GM12878 (cell line): ENCODE measurements at regions not wholly inside any gene's neighbourhood (a gene's known extent, or its start where the extent isn't known, plus 50 kb on each side); places are given as distances from the start of the nearest gene placed in this dataset.

Source experiments
- ATAC-seq: fragments of 200-7000 bp; cut with Tn5 transposase; 3 replicates; pipeline ENCODE4 v1.9.1; 2020; ENCODE audit warnings: mild to moderate bottlenecking, moderate library complexity
- BruUV-seq: library from RNA; stranded (reverse); fragments of 400-500 nt; replicated peaks from 2 replicates; lab custom pipeline; 2021; lab: Mats Ljungman, UMichigan
- CTCF ChIA-PET: fragments of 300-600 bp; sonication (Branson Sonifier 250); formaldehyde crosslinking; extraction: SDS; loops from one replicate; lab custom pipeline; 2021; ENCODE audit warnings: inconsistent platforms; lab: Yijun Ruan, JAX
- POLR2A ChIA-PET: fragments of 350-600 bp; formaldehyde crosslinking; extraction: SDS; loops from one replicate; lab custom pipeline; 2021; ENCODE audit warnings: inconsistent platforms; lab: Charles Lee
- RAD21 ChIA-PET: fragments of 300-600 bp; sonication (Branson Sonifier 250); formaldehyde crosslinking; loops from one replicate; lab custom pipeline; 2023; ENCODE audit warnings: antibody characterized with exemption; ENCODE audit not compliant: unreplicated experiment; lab: Charles Lee
- SMC1A ChIA-PET: fragments of 300-600 bp; sonication (Branson Sonifier 250); formaldehyde crosslinking; loops from one replicate; lab custom pipeline; 2023; ENCODE audit not compliant: unreplicated experiment, uncharacterized antibody; lab: Charles Lee
- DNase-seq: peaks from one replicate; pipeline ENCODE4 v3.0.0-alpha.2; 2011; ENCODE audit warnings: low read depth, low spot score
- FAIRE-seq: peaks from 3 replicates; lab custom pipeline; 2011; peaks lifted over from hg19 to GRCh38; lab: Jason Lieb, UNC
- H2AFZ ChIP-seq: 2 replicates; pipeline ENCODE4 v1.6.0; 2011; ENCODE audit warnings: low read depth, low read length, control low read depth; ENCODE audit not compliant: control insufficient read depth
- H3K27ac ChIP-seq: 2 replicates; pipeline ENCODE4 v1.5.1; 2011; ENCODE audit warnings: control low read depth; ENCODE audit not compliant: control insufficient read depth, insufficient read depth
- H3K27me3 ChIP-seq, 2 experiments: replicated peaks in 1 of 2; 2 replicates each; pipeline versions ENCODE4 v1.6.0 to v1.6.1; 2011; ENCODE audit warnings: low read length in 1 of 2; ENCODE audit not compliant: control insufficient read depth in 2 of 2, insufficient read depth in 2 of 2
- H3K36me3 ChIP-seq, 2 experiments: 2 replicates each; pipeline ENCODE4 v1.5.1; 2011; ENCODE audit warnings: low read length in 1 of 2; ENCODE audit not compliant: control insufficient read depth in 2 of 2, insufficient read depth in 2 of 2
- H3K4me1 ChIP-seq: 2 replicates; pipeline ENCODE4 v1.6.1; 2011; ENCODE audit warnings: mild to moderate bottlenecking, low read length, moderate library complexity, mixed read lengths; ENCODE audit not compliant: control insufficient read depth, insufficient read depth
- H3K4me2 ChIP-seq: 2 replicates; pipeline ENCODE4 v1.6.0; 2011; ENCODE audit warnings: control low read depth; ENCODE audit not compliant: control insufficient read depth, insufficient read depth
- H3K4me3 ChIP-seq: fragments of 200-600 bp; sonication (generic); 2 replicates; pipeline ENCODE4 v1.5.1; 2016
- H3K79me2 ChIP-seq: 2 replicates; pipeline ENCODE4 v1.6.0; 2011; ENCODE audit warnings: low read length; ENCODE audit not compliant: control insufficient read depth, insufficient read depth
- H3K9ac ChIP-seq: 2 replicates; pipeline ENCODE4 v1.8.0; 2011; ENCODE audit warnings: low read length, control low read depth, mixed read lengths; ENCODE audit not compliant: control insufficient read depth, insufficient read depth
- H3K9me3 ChIP-seq: replicated peaks from 3 replicates; pipeline ENCODE4 v1.5.1; 2011; ENCODE audit warnings: mild to moderate bottlenecking, low read length; ENCODE audit not compliant: control insufficient read depth, insufficient read depth
- H4K20me1 ChIP-seq: 2 replicates; pipeline ENCODE4 v1.6.0; 2011; ENCODE audit not compliant: control insufficient read depth, insufficient read depth
- BACH1 ChIP-seq: fragments of 450-650 bp; IDR thresholded peaks from 2 replicates; pipeline ENCODE4 v1.6.1; 2017; ENCODE audit warnings: mild to moderate bottlenecking, borderline replicate concordance
- BRCA1 ChIP-seq: IDR thresholded peaks from 2 replicates; pipeline ENCODE4 v1.6.1; 2011; ENCODE audit warnings: low read depth, low read length, improper control_type of control experiment
- CHD1 ChIP-seq: IDR thresholded peaks from 2 replicates; pipeline ENCODE4 v1.6.1; 2012; ENCODE audit warnings: low read depth, low read length, improper control_type of control experiment
- CTCF ChIP-seq, 3 experiments: IDR thresholded peaks in 2 of 3; conservative IDR thresholded peaks in 1 of 3; 2 replicates each; pipeline ENCODE4 v1.5.1; 2011; ENCODE audit warnings: low read depth in 3 of 3, low read length in 3 of 3, mild to moderate bottlenecking in 3 of 3, control low read depth in 2 of 3, moderate library complexity in 2 of 3, inconsistent platforms in 1 of 3, mixed read lengths in 1 of 3; ENCODE audit not compliant: control insufficient read depth in 2 of 3, insufficient read depth in 1 of 3; ENCODE audit errors: extremely low read depth in 1 of 3
- E2F4 ChIP-seq: IDR thresholded peaks from 2 replicates; pipeline ENCODE4 v1.6.1; 2012; ENCODE audit warnings: low read depth, low read length, improper control_type of control experiment
- ELK1 ChIP-seq: IDR thresholded peaks from 2 replicates; pipeline ENCODE4 v1.6.1; 2012; ENCODE audit warnings: low read depth, low read length, improper control_type of control experiment
- FOXK2 ChIP-seq: fragments of 450-650 bp; IDR thresholded peaks from 2 replicates; pipeline ENCODE4 v1.6.1; 2017; ENCODE audit warnings: mild to moderate bottlenecking, moderate library complexity
- GATAD2B ChIP-seq: fragments of 450-650 bp; conservative IDR thresholded peaks from 2 replicates; pipeline ENCODE4 v1.6.1; 2017; ENCODE audit warnings: low read depth, mild to moderate bottlenecking, moderate library complexity
- LARP7 ChIP-seq: fragments of 450-650 bp; IDR thresholded peaks from 2 replicates; pipeline ENCODE4 v1.6.1; 2017; ENCODE audit warnings: mild to moderate bottlenecking
- MTA2 ChIP-seq: fragments of 450-650 bp; IDR thresholded peaks from 2 replicates; pipeline ENCODE4 v1.6.1; 2016; ENCODE audit warnings: low read depth, mild to moderate bottlenecking, moderate library complexity
- NFXL1 ChIP-seq: fragments of 450-650 bp; IDR thresholded peaks from 2 replicates; pipeline ENCODE4 v1.6.1; 2017; ENCODE audit warnings: antibody characterized with exemption, mild to moderate bottlenecking, borderline replicate concordance
- PKNOX1 ChIP-seq: fragments of 450-650 bp; IDR thresholded peaks from 2 replicates; pipeline ENCODE4 v1.6.1; 2016; ENCODE audit warnings: mild to moderate bottlenecking
- STAT3 ChIP-seq: IDR thresholded peaks from 2 replicates; pipeline ENCODE4 v1.6.1; 2011; ENCODE audit warnings: low read depth, low read length, improper control_type of control experiment
- SUPT20H ChIP-seq: IDR thresholded peaks from 2 replicates; pipeline ENCODE4 v1.6.1; 2011; ENCODE audit warnings: low read depth, mild to moderate bottlenecking, low read length, moderate library complexity, borderline replicate concordance; ENCODE audit not compliant: control insufficient read depth
- ZBTB40 ChIP-seq: fragments of 450-650 bp; IDR thresholded peaks from 2 replicates; pipeline ENCODE4 v1.6.1; 2016; ENCODE audit warnings: mild to moderate bottlenecking, moderate library complexity, borderline replicate concordance
- WGBS: methylation state at CpG from one replicate; pipeline ENCODE4 v1.1.6; 2016; ENCODE audit warnings: low lambda C conversion rate; ENCODE audit not compliant: insufficient replicate concordance, insufficient coverage; ENCODE audit errors: missing lambda C conversion rate; 5-methylcytosine and 5-hydroxymethylcytosine counted together
- in situ Hi-C: fragments of 300-500 bp; cut with MboI; formaldehyde crosslinking; loops from 9 replicates; pipeline ENCODE4 v1.14.3; 2018; ENCODE audit warnings: mixed read lengths
- intact Hi-C: fragments of 100-400 bp; cut with micrococcal nuclease; formaldehyde crosslinking; loops from one replicate; pipeline ENCODE4 v1.14.2; 2022; ENCODE audit not compliant: unreplicated experiment

GRCh38 chr14:82785756-82786482 is 1252.3 kb upstream of the SEL1L start:
- H3K9me3 ChIP-seq, result no peaks in the 10 kb centered on the region
- no peaks in the 10 kb centered on the region for H4K20me1 ChIP-seq
- no peak overlapping the region for H3K27ac ChIP-seq
- no peak for FAIRE-seq
- in situ Hi-C loops, result no loop called here
- H3K27me3 ChIP-seq, result no peaks in the 10 kb centered on the region
- no peak overlapping the region for H2AFZ ChIP-seq
- BruUV-seq, result no TSS peak
- WGBS, result 0% methylated on average over 1 of the region's 1 CpG
- no peaks in the 10 kb centered on the region for H3K36me3 ChIP-seq
- ChIA-PET POLR2A (no interaction called here), CTCF (interaction anchor here (0.6 to 0.8 kb wide), 2 partner anchors 11 to 16 kb away, joined by 3 read pairs; no protein-coding TSS in a partner anchor), RAD21 (no interaction called here), SMC1A (interaction anchor here (0.9 to 1.0 kb wide), 2 partner anchors 11 to 13 kb away, joined by 3 read pairs; no protein-coding TSS in a partner anchor)
- no peak overlapping the region for H3K4me3 ChIP-seq
- H3K9ac ChIP-seq, result no peak overlapping the region
- ATAC-seq, result no peak
- intact Hi-C loops, result no loop called here
- no peak overlapping the region for H3K4me2 ChIP-seq
- no peaks in the 10 kb centered on the region for H3K79me2 ChIP-seq
- H3K4me1 ChIP-seq, result no peaks in the 10 kb centered on the region
- no peak for DNase-seq
- TF ChIP-seq BRCA1, result no peak
- TF ChIP-seq CTCF (IDR thresholded peaks at IDR 0.05 in 2 of 3, conservative IDR thresholded peaks at IDR 0.05 in 1 of 3; ENCODE audit: control insufficient read depth in 2 of 3, extremely low read depth in 1 of 3, insufficient read depth in 1 of 3, low read depth in 3 of 3, low read length in 3 of 3), result no peak
- TF ChIP-seq ELK1, result no peak
- TF ChIP-seq GATAD2B, result no peak
- no peak for TF ChIP-seq PKNOX1
- no peak for TF ChIP-seq FOXK2
- no peak for TF ChIP-seq SUPT20H
- no peak for TF ChIP-seq CHD1
- TF ChIP-seq E2F4, result no peak
- TF ChIP-seq STAT3, result no peak
- TF ChIP-seq NFXL1, result no peak
- no peak for TF ChIP-seq ZBTB40
- TF ChIP-seq LARP7, result no peak
- no peak for TF ChIP-seq BACH1
- TF ChIP-seq MTA2, result no peak
